Activated CD4-positive, alpha-beta T cell treated with anti-CD3 and anti-CD28 coated beads for 48 hours (primary cell): ENCODE measurements at regions not wholly inside any gene's neighbourhood (a gene's known extent, or its start where the extent isn't known, plus 50 kb on each side); places are given as distances from the start of the nearest gene placed in this dataset.
"Not testable (repeated sequence)": the region's sequence is repeated elsewhere in the genome, so short reads cannot be mapped to it uniquely, and the experiment has no call there.

Source experiments
- DNase-seq: peaks from one replicate; pipeline ENCODE4 v3.0.0-alpha.2; 2020

GRCh38 chr7:119643558-119643957 is 629.4 kb upstream of the KCND2 start:
- no peak for DNase-seq

GRCh38 chr7:119647286-119647685 is 625.7 kb upstream of the KCND2 start:
- DNase-seq: no peak

GRCh38 chr7:119648752-119649151 is 624.2 kb upstream of the KCND2 start:
- DNase-seq: not testable (repeated sequence)

GRCh38 chr7:119660080-119660479 is 612.9 kb upstream of the KCND2 start:
- DNase-seq: no peak

GRCh38 chr7:119664601-119665000 is 608.4 kb upstream of the KCND2 start:
- DNase-seq: no peak

GRCh38 chr7:119665796-119666195 is 607.2 kb upstream of the KCND2 start:
- DNase-seq: no peak

- DNase-seq: no peak
These were observed 591.6 kb upstream of the KCND2 start for GRCh38 chr7:119681336-119681735.

GRCh38 chr7:119684763-119685162 is 588.2 kb upstream of the KCND2 start:
- DNase-seq: no peak

GRCh38 chr7:119685906-119686305 is 587.1 kb upstream of the KCND2 start:
- no peak for DNase-seq

- no peak for DNase-seq
These were observed 584.1 kb upstream of the KCND2 start for GRCh38 chr7:119688831-119689230.

- DNase-seq: no peak
These were observed 580.4 kb upstream of the KCND2 start for GRCh38 chr7:119692541-119692940.

GRCh38 chr7:119694506-119694905 is 578.5 kb upstream of the KCND2 start:
- no peak for DNase-seq

- no peak for DNase-seq
These were observed 576.6 kb upstream of the KCND2 start for GRCh38 chr7:119696336-119696735.

- DNase-seq: no peak
These were observed 569.1 kb upstream of the KCND2 start for GRCh38 chr7:119703895-119704294.

- DNase-seq: no peak
These were observed 566.4 kb upstream of the KCND2 start for GRCh38 chr7:119706608-119707007.

GRCh38 chr7:119708891-119709290 is 564.1 kb upstream of the KCND2 start:
- DNase-seq: no peak

GRCh38 chr7:119711104-119711503 is 561.9 kb upstream of the KCND2 start:
- DNase-seq: no peak

- no peak for DNase-seq
These were observed 560.0 kb upstream of the KCND2 start for GRCh38 chr7:119712886-119713462.

- no peak for DNase-seq
These were observed 559.4 kb upstream of the KCND2 start for GRCh38 chr7:119713606-119714005.

GRCh38 chr7:119720541-119720940 is 552.4 kb upstream of the KCND2 start:
- no peak for DNase-seq

GRCh38 chr7:119724041-119724792 is 548.8 kb upstream of the KCND2 start:
- DNase-seq: no peak

GRCh38 chr7:119733127-119733879 is 539.7 kb upstream of the KCND2 start:
- no peak for DNase-seq

GRCh38 chr7:119737390-119737789 is 535.6 kb upstream of the KCND2 start:
- DNase-seq: no peak

- DNase-seq: not testable (repeated sequence)
These were observed 527.7 kb upstream of the KCND2 start for GRCh38 chr7:119745280-119745679.
